HG03159 (cell line): ENCODE measurements at regions not wholly inside any gene's neighbourhood (a gene's known extent, or its start where the extent isn't known, plus 50 kb on each side); places are given as distances from the start of the nearest gene placed in this dataset.
"Not testable (repeated sequence)": the region's sequence is repeated elsewhere in the genome, so short reads cannot be mapped to it uniquely, and the experiment has no call there.

Source experiments
- ATAC-seq: cut with Tn5 transposase; IDR thresholded peaks from one replicate; pipeline ENCODE4 v1.9.1; 2021; ENCODE audit warnings: mild to moderate bottlenecking, moderate library complexity; ENCODE audit not compliant: unreplicated experiment

DNA sequence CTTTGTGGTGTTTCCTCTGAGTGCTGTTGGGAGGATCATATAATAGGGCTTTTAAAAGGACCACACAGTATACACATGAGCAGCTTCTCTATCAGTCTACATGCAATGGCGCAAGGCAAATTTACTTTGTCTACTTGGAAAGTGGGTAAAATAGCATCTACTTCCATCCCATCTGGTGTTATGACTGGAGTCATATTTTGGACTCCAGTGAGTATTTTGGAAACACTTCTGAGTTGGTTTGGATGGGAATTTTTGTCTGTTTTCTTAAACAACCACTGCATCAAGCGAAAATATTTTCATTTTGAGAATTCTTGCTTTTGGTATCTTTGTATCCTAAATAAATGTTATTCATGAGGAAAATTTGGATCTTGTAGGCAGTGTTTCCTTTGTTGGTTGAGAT is 220.8 kb downstream of the NMUR2 start:
- ATAC-seq = no peak

DNA sequence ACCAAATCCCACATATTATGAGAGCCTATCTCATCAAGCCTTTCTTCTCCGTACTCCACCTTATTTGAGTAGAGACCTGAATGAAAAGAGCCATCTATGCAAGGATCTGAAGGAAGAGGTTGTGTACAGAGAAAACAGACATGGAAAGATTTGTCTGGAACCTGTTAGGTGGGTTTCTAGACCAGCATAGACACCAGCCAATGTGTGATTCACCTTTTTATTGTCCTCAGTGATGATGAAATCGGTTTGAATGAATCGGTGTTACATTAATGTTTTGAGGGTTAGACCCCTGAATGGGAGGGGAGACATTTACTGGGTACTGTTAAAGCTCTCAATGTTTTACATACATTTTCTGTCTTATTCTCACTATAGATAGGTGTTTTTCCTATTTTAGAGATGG is 223.6 kb downstream of the NMUR2 start:
- ATAC-seq = no peak

GRCh38 chr5:152178350-152178699 is 226.8 kb downstream of the NMUR2 start:
- no peak for ATAC-seq

DNA sequence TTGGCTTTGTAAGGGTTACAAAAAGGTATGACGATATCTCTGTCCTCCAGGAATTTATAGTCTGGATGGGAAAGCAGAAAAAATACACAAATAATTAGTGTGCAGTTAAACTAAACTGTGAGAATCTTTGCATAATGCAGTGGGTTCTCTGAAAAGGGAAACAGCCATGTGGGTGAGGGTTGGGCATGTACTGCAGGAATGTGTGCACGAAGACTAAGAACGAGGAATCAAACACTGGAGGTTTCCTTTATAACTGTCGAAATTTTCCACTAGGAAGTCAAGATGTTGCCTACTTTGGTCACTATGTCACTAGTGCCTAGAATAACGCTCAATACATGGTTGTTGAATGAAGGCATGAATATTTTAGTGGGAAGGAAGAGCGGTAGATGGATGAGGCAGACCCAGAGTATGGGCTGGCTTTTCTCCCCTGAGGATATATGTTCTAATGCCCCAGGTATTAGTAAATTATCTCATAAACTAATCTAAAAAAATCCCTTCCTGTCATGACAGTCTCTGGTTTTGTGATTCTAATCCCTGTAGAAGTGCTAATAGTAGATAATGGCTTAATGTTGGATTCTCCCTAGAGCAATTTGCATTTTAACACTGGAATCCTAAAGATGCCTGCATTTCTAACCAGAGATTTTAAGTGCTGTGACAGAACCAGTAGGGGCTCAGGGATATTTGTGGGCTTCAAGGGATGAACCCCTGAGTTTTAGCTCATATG is 227.3 kb downstream of the NMUR2 start:
- ATAC-seq = no peak

DNA sequence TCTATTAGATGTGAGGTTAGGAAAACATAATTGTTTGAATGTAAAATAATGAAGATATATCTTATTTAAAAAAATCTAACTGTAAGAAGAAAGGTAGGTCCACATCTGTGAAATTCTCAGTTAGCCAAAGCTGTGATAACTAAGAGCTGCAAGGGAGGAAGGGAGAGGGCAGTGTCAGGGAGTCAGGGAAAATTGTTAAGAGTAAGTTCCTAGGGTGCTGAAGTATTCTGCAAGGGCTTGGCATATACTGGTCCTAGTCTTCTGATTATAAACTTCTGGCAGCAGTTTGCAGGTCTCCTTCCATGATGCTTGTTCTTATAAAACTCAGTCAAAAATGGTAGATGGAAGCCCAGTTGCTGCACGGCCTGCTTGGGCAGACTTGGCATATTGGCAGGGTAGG is 233.2 kb downstream of the NMUR2 start:
- no peak for ATAC-seq

- ATAC-seq = no peak
These were observed 234.7 kb downstream of the NMUR2 start for GRCh38 chr5:152170350-152170749.

DNA sequence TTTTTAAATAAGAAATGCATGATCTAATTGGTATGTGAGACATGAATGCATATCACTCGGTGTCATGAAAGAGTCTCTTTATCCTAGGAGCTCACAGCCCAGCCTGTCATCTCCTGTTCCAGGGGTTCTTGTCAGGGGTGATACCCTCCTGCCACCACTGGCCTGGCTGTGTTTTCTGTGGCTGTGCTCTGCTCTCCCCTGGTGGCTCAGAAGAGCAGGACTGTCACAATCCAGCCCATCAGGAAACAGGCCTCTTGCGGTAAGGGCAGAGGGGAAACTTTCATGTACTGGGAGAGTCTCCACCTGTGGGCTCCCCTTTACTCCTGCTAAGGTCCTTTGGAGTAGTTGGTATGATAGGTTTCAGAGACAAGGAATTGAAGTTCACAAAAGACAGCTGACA is 240.2 kb upstream of the GLRA1 start:
- ATAC-seq = no peak

GRCh38 chr5:152159894-152160293 is 235.2 kb upstream of the GLRA1 start:
- not testable (repeated sequence) for ATAC-seq

GRCh38 chr5:152154452-152154851 is 229.8 kb upstream of the GLRA1 start:
- ATAC-seq = not testable (repeated sequence)

GRCh38 chr5:152151940-152152339 is 227.3 kb upstream of the GLRA1 start:
- ATAC-seq = no peak

DNA sequence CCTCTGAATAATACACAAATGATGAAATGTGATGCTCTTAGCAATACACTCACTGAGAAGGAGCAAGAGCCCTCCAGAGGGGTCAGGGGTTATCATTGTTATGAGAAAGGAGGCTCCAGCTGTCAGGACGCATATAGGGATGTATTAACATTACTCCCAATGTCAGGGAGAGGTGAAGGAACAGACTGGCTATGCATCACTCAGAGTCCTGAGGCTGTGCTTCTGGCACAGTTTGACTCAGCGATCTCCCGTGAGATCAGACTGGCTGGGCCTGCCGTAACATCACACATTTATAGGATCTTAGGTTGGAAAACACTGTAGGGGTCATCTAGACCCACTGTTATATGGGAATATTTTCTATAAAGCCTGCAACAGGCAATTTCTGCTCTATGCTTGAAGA is 226.5 kb upstream of the GLRA1 start:
- no peak for ATAC-seq

- no peak for ATAC-seq
These were observed 222.6 kb upstream of the GLRA1 start for GRCh38 chr5:152147286-152147685.

DNA sequence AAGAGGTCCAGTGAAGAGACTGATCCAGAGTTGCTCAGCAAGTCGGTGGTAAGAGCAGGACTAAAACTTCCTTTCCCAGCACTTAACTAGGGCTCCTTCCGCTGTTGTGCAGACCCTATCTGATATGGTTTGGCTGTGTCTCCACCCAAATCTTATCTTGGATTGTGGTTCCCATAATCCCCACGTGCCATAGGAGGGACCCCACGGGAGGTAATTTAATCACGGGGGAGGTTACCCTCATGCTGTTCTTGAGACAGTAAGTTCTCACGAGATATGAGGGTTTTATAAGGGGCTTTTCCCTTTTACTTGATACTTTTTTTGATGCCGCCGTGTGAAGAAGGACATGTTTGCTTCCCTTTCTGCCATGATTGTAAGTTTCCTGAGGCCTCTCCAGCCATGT is 221.9 kb upstream of the GLRA1 start:
- ATAC-seq = no peak

DNA sequence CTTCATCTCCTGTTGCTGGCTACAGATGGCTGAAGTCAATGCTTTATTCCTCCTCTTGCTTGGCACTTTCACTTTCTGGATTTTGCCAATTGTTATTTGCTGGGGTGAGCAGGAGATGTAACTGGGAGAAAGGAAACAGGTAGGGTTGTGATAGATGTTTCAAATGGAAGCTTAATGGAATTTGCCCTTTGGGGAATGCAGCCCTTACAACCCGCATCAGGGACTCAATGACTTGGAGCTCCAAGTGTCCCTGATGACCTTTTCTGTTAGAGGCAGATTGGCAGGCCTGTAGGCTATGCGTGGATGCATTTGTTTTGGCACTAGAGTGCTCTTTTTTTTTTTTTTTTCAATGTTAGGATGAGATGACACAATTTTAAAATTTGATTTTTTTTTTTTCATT is 219.9 kb upstream of the GLRA1 start:
- no peak for ATAC-seq

DNA sequence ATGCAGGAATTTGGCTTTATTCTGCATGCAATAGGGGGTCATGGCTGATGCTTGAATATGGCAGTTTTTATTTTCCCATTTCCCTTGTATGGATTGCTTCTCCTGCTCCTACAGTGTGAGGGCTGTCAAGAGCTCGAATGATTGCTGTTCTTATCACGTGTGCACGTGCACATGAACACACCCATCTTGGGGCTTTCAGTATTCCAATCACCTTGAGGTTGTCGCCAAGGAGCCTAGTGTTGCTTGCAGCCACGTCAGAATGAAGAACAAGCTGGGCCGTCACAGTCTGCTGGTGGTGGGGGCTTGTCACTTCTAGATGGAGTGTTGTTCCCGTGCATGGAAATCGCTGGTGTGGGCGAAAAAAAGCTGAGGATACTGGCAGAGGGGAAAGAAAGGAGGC is 219.4 kb upstream of the GLRA1 start:
- ATAC-seq = no peak

- peak; percentile 90 for ATAC-seq
These were observed 218.3 kb upstream of the GLRA1 start for GRCh38 chr5:152142840-152143469.

GRCh38 chr5:152140347-152140746 is 215.7 kb upstream of the GLRA1 start:
- ATAC-seq = no peak

- ATAC-seq = no peak
These were observed 212.4 kb upstream of the GLRA1 start for GRCh38 chr5:152137063-152137462.

- ATAC-seq = no peak
These were observed 211.7 kb upstream of the GLRA1 start for GRCh38 chr5:152136321-152136720.

DNA sequence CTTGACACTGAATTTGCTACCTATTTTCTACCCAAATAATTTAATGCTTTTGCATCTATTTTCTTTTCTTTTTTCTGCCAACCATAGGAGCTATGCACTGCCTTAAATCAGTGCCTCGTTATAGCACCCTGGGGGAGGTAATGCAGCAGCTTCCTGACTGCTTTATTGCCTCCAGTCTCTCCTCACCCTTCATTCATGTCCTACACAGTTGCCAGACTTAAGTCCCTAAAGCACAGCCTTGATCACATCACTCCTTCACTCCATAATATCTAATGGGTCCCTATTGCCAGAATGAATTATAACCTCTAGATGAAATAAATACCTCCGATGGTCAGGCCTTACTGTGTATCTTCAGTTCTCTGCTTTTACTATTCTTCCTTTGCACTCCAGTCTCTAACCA is 211.2 kb upstream of the GLRA1 start:
- ATAC-seq = no peak

DNA sequence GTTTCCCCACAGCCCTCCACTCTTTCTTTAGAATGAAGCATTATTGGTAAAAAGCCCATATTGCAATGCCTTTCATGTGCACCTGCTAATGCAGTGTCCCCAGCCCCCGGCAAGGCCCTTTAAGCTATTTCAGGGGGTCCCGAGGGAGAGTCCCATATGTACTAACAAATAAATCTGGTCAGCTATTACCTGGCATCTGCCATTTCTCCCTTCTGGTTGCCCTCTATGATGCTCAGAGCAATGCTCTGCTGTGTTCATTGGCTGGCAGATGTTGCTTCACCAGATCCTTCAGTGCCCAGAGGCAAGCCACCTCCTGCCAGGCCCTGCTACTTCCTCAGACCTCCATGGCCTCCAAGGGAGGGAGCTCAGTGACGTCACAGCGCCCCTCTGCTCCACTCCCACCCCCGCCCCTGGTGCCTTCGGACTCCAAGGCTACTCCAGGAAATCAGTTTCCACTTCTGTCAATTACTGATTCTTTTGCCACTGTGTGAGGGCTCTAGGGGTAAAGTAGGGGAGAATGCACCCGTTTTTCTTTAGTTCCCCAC is 201.1 kb upstream of the GLRA1 start:
- no peak for ATAC-seq

DNA sequence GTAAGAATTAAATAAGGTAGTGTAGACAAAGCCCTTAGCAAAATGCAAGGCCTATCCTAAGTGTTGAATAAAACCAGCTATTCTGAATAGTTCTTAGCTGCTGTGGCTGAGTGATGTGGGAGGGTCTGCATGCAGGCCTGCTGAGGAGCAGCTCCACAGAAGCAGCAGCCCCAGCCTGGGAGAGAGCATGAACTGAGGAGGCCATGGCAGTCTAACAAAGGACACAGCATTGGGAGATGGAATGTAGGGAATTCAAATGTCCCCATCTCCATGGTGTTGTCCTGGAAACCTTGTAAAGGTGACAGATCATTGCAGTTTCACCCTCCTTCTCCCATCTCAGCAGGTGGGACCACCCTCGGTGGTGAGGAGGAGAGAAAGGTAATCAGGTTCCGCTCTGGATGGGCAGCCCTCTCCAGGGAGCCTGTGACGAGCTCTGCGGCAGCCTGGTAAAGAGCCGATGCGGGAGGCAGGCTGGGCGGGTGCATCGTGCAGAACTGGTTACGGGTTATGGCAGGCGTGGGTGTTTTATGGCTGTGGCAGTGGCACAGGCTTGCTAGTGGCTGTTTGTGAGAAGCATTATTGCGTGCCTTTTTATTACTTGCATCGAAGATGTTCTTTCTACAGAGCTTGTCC is 199.9 kb upstream of the GLRA1 start:
- ATAC-seq = no peak
